ENCODE measurements at regions not wholly inside any gene's neighbourhood (a gene's known extent, or its start where the extent isn't known, plus 50 kb on each side); places are given as distances from the start of the nearest gene placed in this dataset.

DNA sequence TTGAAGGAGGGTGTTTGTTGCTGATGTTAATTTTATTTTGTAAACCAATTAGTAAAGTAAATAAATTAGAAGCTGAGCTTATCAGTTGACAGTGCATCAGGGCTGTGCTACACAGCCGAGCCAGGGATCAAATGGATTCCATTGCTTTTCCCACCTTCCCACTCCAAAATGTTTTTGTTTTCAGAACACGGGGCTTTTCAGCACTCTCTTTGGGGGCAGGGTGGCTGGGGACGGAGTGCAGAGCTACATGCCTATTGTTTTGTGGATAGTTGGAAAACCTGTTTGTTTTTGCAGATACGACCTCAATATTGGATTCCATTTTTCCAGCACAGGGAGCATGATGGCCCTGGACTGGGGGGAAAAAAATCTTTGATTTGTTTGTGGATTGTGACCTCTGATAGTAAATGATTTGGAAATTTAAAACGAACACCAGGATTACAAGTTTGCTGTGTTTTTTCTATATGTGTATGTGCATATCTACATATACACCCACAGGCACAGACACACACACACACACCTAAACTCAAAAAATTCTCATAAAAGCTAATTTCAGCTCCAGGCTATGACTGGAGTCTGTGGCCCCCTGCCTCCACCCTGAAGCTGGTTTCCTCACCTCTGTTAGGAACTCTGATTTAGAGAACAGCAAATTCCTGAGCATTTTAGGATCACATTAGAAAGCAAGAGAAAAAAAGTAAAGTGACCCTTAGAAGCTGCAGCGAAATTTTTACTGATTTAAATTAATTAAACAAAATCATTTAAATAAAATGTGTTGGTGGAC lies 371.7 kb upstream of the IRX2 start:
- TF ChIP-seq CTCF (IDR thresholded peaks at IDR 0.05; ENCODE audit: borderline replicate concordance, control extremely low read depth, extremely low read depth, insufficient read depth, missing control alignments), result no peak
- no peak for DNase-seq (ENCODE audit: low spot score)
- in situ Hi-C loops (cut with MboI; ENCODE audit: low sequenced_read_pairs, unreplicated experiment), result no loop called here

- DNase-seq (ENCODE audit: low spot score), result no peak
- TF ChIP-seq CTCF (IDR thresholded peaks at IDR 0.05; ENCODE audit: borderline replicate concordance, control extremely low read depth, extremely low read depth, insufficient read depth, missing control alignments), result no peak
- in situ Hi-C loops (cut with MboI; ENCODE audit: low sequenced_read_pairs, unreplicated experiment), result no loop called here
Measured at GRCh38 chr5:3122216-3122615, 370.7 kb upstream of the IRX2 start.

DNA sequence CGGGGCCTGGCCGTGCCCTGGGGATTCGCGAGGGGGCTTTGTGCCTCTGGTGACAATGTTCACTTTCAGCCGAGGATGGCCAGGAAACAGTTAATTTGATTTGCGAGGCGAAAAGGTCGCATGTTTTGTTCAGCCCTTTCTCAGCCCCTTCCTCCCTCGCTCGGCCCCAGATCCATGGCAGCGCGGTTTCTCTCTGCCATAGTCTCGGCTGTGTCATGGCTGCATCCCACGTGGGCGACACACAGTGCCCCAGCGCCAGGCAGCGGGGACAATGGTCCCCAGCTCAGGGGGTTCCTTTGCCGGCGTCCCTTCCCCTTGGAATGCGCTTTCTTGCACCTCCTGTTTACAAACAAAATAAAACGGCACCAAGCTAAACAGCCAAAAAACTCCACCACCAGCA lies 370.3 kb upstream of the IRX2 start:
- DNase-seq (ENCODE audit: low spot score), result no peak
- in situ Hi-C loops (cut with MboI; ENCODE audit: low sequenced_read_pairs, unreplicated experiment), result no loop called here
- TF ChIP-seq CTCF (IDR thresholded peaks at IDR 0.05; ENCODE audit: borderline replicate concordance, control extremely low read depth, extremely low read depth, insufficient read depth, missing control alignments), result no peak

DNA sequence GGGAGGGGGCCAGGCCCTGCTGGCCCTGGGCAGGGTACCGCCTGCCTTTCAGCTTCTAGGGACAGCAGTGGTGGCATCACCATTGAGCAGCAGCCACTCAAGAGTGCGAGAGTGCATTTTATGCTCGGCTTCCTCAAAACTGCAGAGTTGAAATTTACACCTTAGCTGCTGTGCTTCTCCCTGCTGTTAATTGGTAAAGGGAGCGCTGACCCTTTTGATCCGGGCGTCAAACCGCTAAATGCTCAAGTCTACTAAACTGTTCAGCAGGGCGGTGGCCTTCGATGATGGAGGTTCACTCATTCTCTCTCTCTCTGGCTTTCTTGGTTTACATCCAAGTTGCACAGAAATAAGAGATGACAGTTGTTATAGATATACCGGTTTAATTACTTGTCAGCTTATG lies 368.6 kb upstream of the IRX2 start:
- in situ Hi-C loops (cut with MboI; ENCODE audit: low sequenced_read_pairs, unreplicated experiment), result no loop called here

GRCh38 chr5:3119435-3119834 lies 368.0 kb upstream of the IRX2 start:
- DNase-seq (ENCODE audit: low spot score), result no peak
- no peak for TF ChIP-seq CTCF (IDR thresholded peaks at IDR 0.05; ENCODE audit: borderline replicate concordance, control extremely low read depth, extremely low read depth, insufficient read depth, missing control alignments)
- in situ Hi-C loops (cut with MboI; ENCODE audit: low sequenced_read_pairs, unreplicated experiment), result no loop called here

More for the DNA sequence above, 368.6 kb upstream of the IRX2 start:
- TF ChIP-seq CTCF (IDR thresholded peaks at IDR 0.05; ENCODE audit: borderline replicate concordance, control extremely low read depth, extremely low read depth, insufficient read depth, missing control alignments), result no peak
- no peak for DNase-seq (ENCODE audit: low spot score)

GRCh38 chr5:3118340-3118739 lies 366.9 kb upstream of the IRX2 start:
- DNase-seq (ENCODE audit: low spot score), result no peak
- TF ChIP-seq CTCF (IDR thresholded peaks at IDR 0.05; ENCODE audit: borderline replicate concordance, control extremely low read depth, extremely low read depth, insufficient read depth, missing control alignments), result no peak
- in situ Hi-C loops (cut with MboI; ENCODE audit: low sequenced_read_pairs, unreplicated experiment), result no loop called here
